GM10266 (cell line): ENCODE measurements at regions not wholly inside any gene's neighbourhood (a gene's known extent, or its start where the extent isn't known, plus 50 kb on each side); places are given as distances from the start of the nearest gene placed in this dataset.

Experiments used
- DNase-seq: peaks from one replicate; pipeline ENCODE4 v3.0.0; 2012; ENCODE audit errors: extremely low spot score
- TF ChIP-seq, protein P1 (sequence below): IDR thresholded peaks from 2 replicates; pipeline ENCODE4 v1.5.1; 2012; ENCODE audit warnings: mild to moderate bottlenecking, low read depth; ENCODE audit not compliant: control insufficient read depth, insufficient read depth; ENCODE audit errors: missing control alignments

DNA sequence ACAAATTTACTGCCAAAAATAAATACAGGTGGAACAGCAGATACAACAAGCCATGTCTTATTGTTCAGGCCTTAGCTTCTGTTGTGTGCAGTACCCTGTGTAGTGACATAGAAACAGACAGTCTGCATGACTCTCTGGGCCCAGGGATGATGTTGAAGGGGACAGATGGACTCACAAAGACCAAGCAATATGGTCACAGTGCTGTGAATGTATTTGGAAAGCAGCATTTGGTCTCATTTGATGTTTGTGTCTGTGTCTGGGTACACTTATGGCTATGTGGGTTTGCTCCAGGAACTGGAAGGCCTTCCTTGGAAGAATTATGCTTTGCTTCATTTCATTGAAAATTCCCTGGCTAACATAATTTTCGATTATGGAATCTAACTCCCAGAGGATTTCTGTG is 158.5 kb downstream of the CDC42EP3 start:
- TF ChIP-seq, protein P1, sequence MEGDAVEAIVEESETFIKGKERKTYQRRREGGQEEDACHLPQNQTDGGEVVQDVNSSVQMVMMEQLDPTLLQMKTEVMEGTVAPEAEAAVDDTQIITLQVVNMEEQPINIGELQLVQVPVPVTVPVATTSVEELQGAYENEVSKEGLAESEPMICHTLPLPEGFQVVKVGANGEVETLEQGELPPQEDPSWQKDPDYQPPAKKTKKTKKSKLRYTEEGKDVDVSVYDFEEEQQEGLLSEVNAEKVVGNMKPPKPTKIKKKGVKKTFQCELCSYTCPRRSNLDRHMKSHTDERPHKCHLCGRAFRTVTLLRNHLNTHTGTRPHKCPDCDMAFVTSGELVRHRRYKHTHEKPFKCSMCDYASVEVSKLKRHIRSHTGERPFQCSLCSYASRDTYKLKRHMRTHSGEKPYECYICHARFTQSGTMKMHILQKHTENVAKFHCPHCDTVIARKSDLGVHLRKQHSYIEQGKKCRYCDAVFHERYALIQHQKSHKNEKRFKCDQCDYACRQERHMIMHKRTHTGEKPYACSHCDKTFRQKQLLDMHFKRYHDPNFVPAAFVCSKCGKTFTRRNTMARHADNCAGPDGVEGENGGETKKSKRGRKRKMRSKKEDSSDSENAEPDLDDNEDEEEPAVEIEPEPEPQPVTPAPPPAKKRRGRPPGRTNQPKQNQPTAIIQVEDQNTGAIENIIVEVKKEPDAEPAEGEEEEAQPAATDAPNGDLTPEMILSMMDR = no peak
- DNase-seq = no peak

DNA sequence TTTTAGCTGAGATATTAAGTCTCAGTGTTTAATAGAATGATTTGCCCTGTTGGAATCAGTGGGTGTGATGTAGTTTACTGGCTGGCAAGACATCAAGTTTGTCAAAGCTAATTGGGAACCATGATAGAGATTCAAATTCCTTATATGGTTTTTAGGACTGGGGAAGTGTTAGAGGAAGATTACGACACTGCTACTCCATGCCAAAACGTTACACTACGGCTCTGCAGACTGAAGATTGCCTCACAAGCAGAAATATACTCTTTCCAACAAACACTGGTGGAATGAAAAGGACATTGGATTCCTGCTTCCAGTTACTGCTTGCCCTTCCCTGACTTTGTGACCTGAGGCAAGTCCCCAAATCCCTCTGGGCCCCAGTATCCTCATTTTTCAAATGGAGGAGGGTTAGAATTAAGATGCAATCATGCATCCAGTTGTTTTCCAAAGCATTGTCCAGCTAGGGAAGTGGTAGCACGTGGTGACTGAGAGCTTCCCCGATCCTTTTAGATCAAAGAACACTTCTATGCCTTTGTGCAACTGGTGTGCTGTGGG is 147.6 kb downstream of the CDC42EP3 start:
- TF ChIP-seq, protein P1 = no peak
- no peak for DNase-seq

DNA sequence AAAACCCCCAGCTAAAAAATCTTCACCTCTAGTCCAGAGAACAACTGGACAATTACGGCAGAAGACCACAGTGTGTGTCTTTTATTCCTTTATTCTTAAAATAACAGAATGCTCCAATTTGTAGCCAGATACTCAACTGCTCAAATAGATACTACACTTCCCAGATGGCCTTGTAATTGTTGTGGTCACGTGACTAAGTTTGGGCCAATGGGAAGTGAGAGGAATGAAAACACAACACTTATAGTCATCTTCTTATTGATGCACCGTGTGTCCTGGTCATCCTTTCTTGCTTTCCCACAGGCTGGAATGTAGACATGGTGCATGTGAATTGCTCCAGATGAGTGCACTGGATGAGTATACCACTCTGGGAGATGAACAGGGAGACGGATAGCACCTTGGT is 145.1 kb downstream of the CDC42EP3 start:
- DNase-seq = no peak
- TF ChIP-seq, protein P1 = no peak

DNA sequence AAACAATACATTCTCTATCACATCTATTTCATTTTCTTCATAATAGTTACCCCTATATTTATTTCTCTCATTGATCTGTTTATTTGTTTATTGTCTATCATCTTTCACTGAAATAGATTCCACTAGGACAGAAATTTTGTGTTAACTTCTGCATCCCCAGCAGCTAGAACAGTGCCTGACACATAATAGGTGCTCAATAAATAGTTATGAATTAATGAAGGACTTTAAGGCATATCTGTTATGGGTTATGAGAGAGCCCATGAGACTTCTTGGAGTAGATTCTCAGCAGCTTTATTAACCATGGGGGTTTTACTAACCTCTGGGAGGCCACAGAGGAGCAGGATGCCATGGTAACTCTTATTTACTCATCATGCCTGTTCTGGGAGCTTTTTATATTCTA is 144.6 kb downstream of the CDC42EP3 start:
- DNase-seq = no peak
- TF ChIP-seq, protein P1 = no peak

DNA sequence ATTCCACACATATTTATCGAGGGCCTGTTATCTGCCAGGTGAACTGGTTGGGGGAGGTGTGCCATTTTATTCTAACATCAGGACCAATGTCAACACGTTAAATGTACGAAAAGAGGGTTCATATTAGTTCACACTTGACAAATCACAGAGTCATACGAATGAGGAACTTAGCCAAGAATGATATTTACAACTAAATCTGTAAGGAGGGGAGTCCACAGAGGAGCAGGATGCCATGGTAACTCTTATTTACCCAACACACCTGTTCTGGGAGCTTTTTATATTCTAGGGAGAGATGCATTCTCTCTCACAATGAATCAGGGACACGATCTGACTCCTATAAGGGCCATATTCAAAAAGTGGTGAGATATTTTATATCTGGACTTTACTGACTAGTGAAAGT is 144.1 kb downstream of the CDC42EP3 start:
- no peak for DNase-seq
- TF ChIP-seq, protein P1 = no peak

DNA sequence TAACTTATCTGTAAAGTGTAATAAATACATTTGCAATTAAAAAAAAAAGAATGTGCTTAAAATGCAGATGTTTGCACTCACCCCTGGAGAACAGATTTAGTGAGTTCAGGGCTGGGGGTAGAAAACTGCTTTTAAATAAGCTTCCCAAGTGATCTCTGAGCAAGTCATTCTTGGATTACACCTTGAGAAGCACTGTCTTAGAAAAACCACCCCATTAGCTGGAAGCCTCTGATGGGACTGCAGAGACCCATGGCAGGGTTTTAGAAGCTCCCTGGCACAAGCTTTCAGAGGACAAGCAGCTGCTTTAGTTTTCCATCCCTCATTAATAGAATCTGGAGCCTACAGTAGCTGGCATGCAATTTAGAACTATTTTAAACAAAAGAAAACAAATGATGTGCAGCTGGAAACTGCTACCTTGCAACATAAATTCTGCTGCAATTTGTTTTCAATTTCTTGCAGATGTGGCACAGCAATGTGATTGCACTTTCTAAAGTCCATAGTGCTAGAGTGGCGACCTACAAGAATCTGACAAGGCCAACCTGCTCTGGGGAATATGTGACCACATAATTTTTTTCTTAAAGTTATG is 141.5 kb downstream of the CDC42EP3 start:
- no peak for DNase-seq
- TF ChIP-seq, protein P1 = no peak

DNA sequence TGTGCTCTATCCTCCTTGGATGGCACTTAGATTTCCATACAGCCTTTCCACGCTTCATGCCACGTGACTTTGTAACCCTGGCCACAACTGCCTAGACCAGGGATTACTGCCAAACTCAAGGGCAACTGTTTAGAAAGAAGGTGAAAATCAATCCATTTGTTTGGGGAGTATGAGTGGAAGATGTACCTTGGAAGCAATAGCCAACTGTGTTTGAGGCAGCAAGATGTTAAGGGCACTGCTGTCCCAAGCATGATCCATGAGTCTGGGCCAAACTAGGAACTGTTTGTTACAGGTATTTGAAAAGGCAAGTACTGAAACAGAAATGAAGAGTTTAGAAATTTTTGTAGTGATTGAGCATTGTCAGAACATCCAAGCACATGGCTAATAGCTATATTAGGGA is 138.9 kb downstream of the CDC42EP3 start:
- TF ChIP-seq, protein P1 = no peak
- DNase-seq = no peak
